Mesenchymal stem cell (in vitro differentiated cells and primary cell): ENCODE measurements at regions not wholly inside any gene's neighbourhood (a gene's known extent, or its start where the extent isn't known, plus 50 kb on each side); places are given as distances from the start of the nearest gene placed in this dataset.

Experiments
- DNase-seq: peaks from one replicate; pipeline ENCODE4 v3.0.0-alpha.2; 2013
- H2AFZ ChIP-seq: one replicate; pipeline ENCODE4 v1.6.1; 2013; ENCODE audit warnings: low read depth, mild to moderate bottlenecking, control low read depth, inconsistent platforms, low read length, moderate library complexity
- H2AK5ac ChIP-seq: 2 replicates; pipeline ENCODE4 v1.6.1; 2013; ENCODE audit warnings: low read length, moderate library complexity, mild to moderate bottlenecking, inconsistent platforms; ENCODE audit not compliant: severe bottlenecking
- H2BK120ac ChIP-seq: one replicate; pipeline ENCODE4 v1.6.1; 2013; ENCODE audit warnings: low read depth, mild to moderate bottlenecking, inconsistent platforms, low read length, moderate library complexity
- H2BK12ac ChIP-seq, 2 experiments: one replicate each; pipeline ENCODE4 v1.6.1; 2013; ENCODE audit warnings: inconsistent platforms in 2 of 2, low read length in 2 of 2, mild to moderate bottlenecking in 2 of 2, moderate library complexity in 2 of 2, control low read depth in 1 of 2
- H2BK15ac ChIP-seq: one replicate; pipeline ENCODE4 v1.6.1; 2013; ENCODE audit warnings: mild to moderate bottlenecking, low read depth, inconsistent platforms; ENCODE audit not compliant: poor library complexity, severe bottlenecking
- H2BK5ac ChIP-seq: 2 replicates; pipeline ENCODE4 v1.6.1; 2013; ENCODE audit warnings: low read depth, mild to moderate bottlenecking, low read length, control low read depth, inconsistent platforms; ENCODE audit not compliant: poor library complexity, severe bottlenecking
- H3K14ac ChIP-seq, 2 experiments: one replicate each; pipeline ENCODE4 v1.6.1; 2013; ENCODE audit warnings: inconsistent platforms in 2 of 2, low read length in 2 of 2, control low read depth in 1 of 2, mild to moderate bottlenecking in 1 of 2, moderate library complexity in 1 of 2
- H3K18ac ChIP-seq, 2 experiments: one replicate each; pipeline ENCODE4 v1.6.1; 2013; ENCODE audit warnings: inconsistent platforms in 2 of 2, low read length in 2 of 2, control low read depth in 1 of 2, low read depth in 1 of 2, mild to moderate bottlenecking in 1 of 2
- H3K23ac ChIP-seq, 2 experiments: one replicate each; pipeline ENCODE4 v1.6.1; 2013; ENCODE audit warnings: inconsistent platforms in 2 of 2, low read length in 2 of 2, mild to moderate bottlenecking in 2 of 2, moderate library complexity in 2 of 2, control low read depth in 1 of 2
- H3K27ac ChIP-seq: 2 replicates; pipeline ENCODE4 v1.5.1; 2013; ENCODE audit warnings: mild to moderate bottlenecking, moderate library complexity, low read length, control low read depth, inconsistent platforms; ENCODE audit not compliant: poor library complexity, severe bottlenecking
- H3K27me3 ChIP-seq, 2 experiments: 2 replicates each; pipeline versions ENCODE4 v1.6.1 to v1.7.0; 2013; ENCODE audit warnings: low read length in 2 of 2, mild to moderate bottlenecking in 2 of 2, moderate library complexity in 2 of 2, control low read depth in 1 of 2, inconsistent platforms in 1 of 2; ENCODE audit not compliant: control insufficient read depth in 1 of 2, insufficient read depth in 1 of 2
- H3K36me3 ChIP-seq, 2 experiments: 2 replicates each; pipeline versions ENCODE4 v1.6.1 to v1.7.0; 2013; ENCODE audit warnings: low read length in 2 of 2, control low read depth in 1 of 2, inconsistent platforms in 1 of 2, low read depth in 1 of 2, mild to moderate bottlenecking in 1 of 2; ENCODE audit not compliant: insufficient read depth in 2 of 2, control insufficient read depth in 1 of 2
- H3K4ac ChIP-seq, 2 experiments: one replicate each; pipeline ENCODE4 v1.6.1; 2013; ENCODE audit warnings: inconsistent platforms in 2 of 2, low read length in 2 of 2, mild to moderate bottlenecking in 2 of 2, moderate library complexity in 2 of 2, control low read depth in 1 of 2, low read depth in 1 of 2
- H3K4me1 ChIP-seq: 2 replicates; pipeline ENCODE4 v1.6.1; 2013; ENCODE audit warnings: low read depth, low read length, control low read depth; ENCODE audit not compliant: control insufficient read depth, insufficient read depth
- H3K4me2 ChIP-seq: 2 replicates; pipeline ENCODE4 v1.6.1; 2013; ENCODE audit warnings: low read length, mild to moderate bottlenecking, inconsistent platforms; ENCODE audit not compliant: poor library complexity, severe bottlenecking
- H3K4me3 ChIP-seq, 2 experiments: 2 replicates each; pipeline versions ENCODE4 v1.5.1 to v1.7.0; 2013; ENCODE audit warnings: low read length in 2 of 2, mild to moderate bottlenecking in 2 of 2, control low read depth in 1 of 2, low read depth in 1 of 2; ENCODE audit not compliant: insufficient read depth in 1 of 2
- H3K79me1 ChIP-seq: replicated peaks from 2 replicates; pipeline ENCODE4 v1.6.1; 2013; ENCODE audit warnings: mild to moderate bottlenecking, control low read depth, low read length, inconsistent platforms; ENCODE audit not compliant: poor library complexity, severe bottlenecking
- H3K9ac ChIP-seq: 2 replicates; pipeline ENCODE4 v1.7.0; 2013; ENCODE audit warnings: mild to moderate bottlenecking, low read length, moderate library complexity
- H3K9me3 ChIP-seq: 2 replicates; pipeline ENCODE4 v1.7.0; 2013; ENCODE audit warnings: mild to moderate bottlenecking, low read length; ENCODE audit not compliant: control insufficient read depth
- H4K8ac ChIP-seq: one replicate; pipeline ENCODE4 v1.6.1; 2013; ENCODE audit warnings: inconsistent platforms, mild to moderate bottlenecking, low read length, moderate library complexity
- H4K91ac ChIP-seq: one replicate; pipeline ENCODE4 v1.6.1; 2013; ENCODE audit warnings: mild to moderate bottlenecking, low read length, inconsistent platforms
- WGBS: methylation state at CpG from one replicate; pipeline ENCODE4 v1.1.7; 2013; ENCODE audit warnings: mixed read lengths; 5-methylcytosine and 5-hydroxymethylcytosine counted together

GRCh38 chr16:48919791-48920190, 309.8 kb upstream of the N4BP1 start:
- WGBS: 96% methylated on average over 5 of the region's 6 CpGs
- Histone ChIP-seq H3K27me3 (peaks cover 0 to 8% of the 10 kb centered on the region in 2 experiments), H2BK5ac (no peak overlapping the region), H2AK5ac (no peak overlapping the region), H2BK120ac (no peak overlapping the region), H3K4me3 (no peak overlapping the region), H2BK15ac (no peak overlapping the region), H3K36me3 (no peaks in the 10 kb centered on the region), H3K27ac (no peak overlapping the region), H3K4ac (no peak overlapping the region), H3K4me1 (no peaks in the 10 kb centered on the region), H3K9me3 (no peaks in the 10 kb centered on the region), H3K18ac (no peak overlapping the region), H4K8ac (no peak overlapping the region), H2BK12ac (no peak overlapping the region), H3K9ac (no peak overlapping the region), H4K91ac (no peak overlapping the region), H3K14ac (no peak overlapping the region), H3K4me2 (no peak overlapping the region), H3K23ac (no peak overlapping the region), H3K79me1 (no peaks in the 10 kb centered on the region), H2AFZ (no peak overlapping the region)
- DNase-seq: no peak

DNA sequence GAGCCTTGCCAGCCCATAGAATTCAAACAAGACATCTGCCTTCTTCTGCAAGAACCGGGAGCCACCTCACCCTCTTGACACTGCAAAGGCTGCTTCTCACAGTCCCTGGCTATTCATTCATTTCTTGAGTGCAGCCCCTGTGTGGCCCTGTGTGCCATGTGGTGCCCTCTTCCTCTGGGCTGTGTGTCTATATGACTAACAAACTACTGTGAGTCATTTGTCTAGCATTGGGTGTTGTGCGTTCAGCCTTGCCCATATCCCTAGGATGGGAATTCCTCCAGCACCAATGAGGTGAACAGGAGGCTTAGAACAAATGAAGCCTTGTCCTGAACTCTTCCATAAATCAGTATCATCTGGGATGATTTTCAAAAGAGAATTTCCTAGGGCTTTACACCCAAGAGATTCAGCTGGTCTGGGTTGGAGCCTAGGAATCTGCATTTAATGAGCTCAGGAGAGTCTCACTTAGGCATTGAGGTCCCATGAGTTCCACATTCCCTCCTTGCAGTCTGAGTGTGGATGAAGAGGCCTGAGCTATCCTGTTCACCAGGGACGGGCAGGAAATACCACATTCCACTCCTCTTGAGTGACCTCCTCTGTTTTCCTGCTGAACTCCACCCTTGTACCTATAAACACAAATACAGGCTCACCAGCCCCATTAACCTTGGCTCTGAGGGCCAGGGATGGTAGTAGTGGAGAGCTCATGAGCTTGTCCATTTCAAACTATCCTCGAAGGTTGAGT, 308.7 kb upstream of the N4BP1 start:
- no peak overlapping the region for H2AFZ ChIP-seq
- no peak overlapping the region for H3K4me3 ChIP-seq
- H3K9ac ChIP-seq: no peak overlapping the region
- H2BK120ac ChIP-seq: no peak overlapping the region
- no peak overlapping the region for H4K91ac ChIP-seq
- no peak overlapping the region for H2BK15ac ChIP-seq
- H3K36me3 ChIP-seq: no peaks in the 10 kb centered on the region
- DNase-seq: no peak
- H4K8ac ChIP-seq: no peak overlapping the region
- H3K4me2 ChIP-seq: no peak overlapping the region
- H3K27ac ChIP-seq: no peak overlapping the region
- H3K9me3 ChIP-seq: no peaks in the 10 kb centered on the region
- H3K14ac ChIP-seq: no peak overlapping the region
- no peak overlapping the region for H3K18ac ChIP-seq
- no peak overlapping the region for H3K23ac ChIP-seq
- H2BK5ac ChIP-seq: no peak overlapping the region
- 61% methylated on average over 3 of the region's 4 CpGs for WGBS
- H2AK5ac ChIP-seq: no peak overlapping the region
- no peak overlapping the region for H3K4ac ChIP-seq
- peaks cover 0 to 8% of the 10 kb centered on the region in 2 experiments for H3K27me3 ChIP-seq
- no peaks in the 10 kb centered on the region for H3K79me1 ChIP-seq
- no peak overlapping the region for H2BK12ac ChIP-seq
- H3K4me1 ChIP-seq: no peaks in the 10 kb centered on the region

- Histone ChIP-seq H4K91ac (no peak overlapping the region), H3K4me2 (no peak overlapping the region), H4K8ac (no peak overlapping the region), H2AK5ac (no peak overlapping the region), H3K9me3 (no peaks in the 10 kb centered on the region), H3K27ac (no peak overlapping the region), H3K27me3 (peaks cover 0 to 4% of the 10 kb centered on the region in 2 experiments), H3K9ac (no peak overlapping the region), H3K4ac (no peak overlapping the region), H3K18ac (no peak overlapping the region), H3K14ac (no peak overlapping the region), H3K23ac (no peak overlapping the region), H2AFZ (no peak overlapping the region), H2BK12ac (no peak overlapping the region), H3K36me3 (no peaks in the 10 kb centered on the region), H2BK15ac (no peak overlapping the region), H3K4me3 (no peak overlapping the region), H3K79me1 (no peaks in the 10 kb centered on the region), H2BK120ac (no peak overlapping the region), H3K4me1 (no peaks in the 10 kb centered on the region), H2BK5ac (no peak overlapping the region)
- no peak for DNase-seq
- WGBS: 47% methylated on average over 1 of the region's 1 CpG
Measured at GRCh38 chr16:48916566-48916965, 306.6 kb upstream of the N4BP1 start.

GRCh38 chr16:48914070-48914469, 304.1 kb upstream of the N4BP1 start:
- Histone ChIP-seq H2BK12ac (no peak overlapping the region), H4K8ac (no peak overlapping the region), H4K91ac (no peak overlapping the region), H3K79me1 (no peaks in the 10 kb centered on the region), H3K27ac (no peak overlapping the region), H2BK5ac (no peak overlapping the region), H3K4ac (no peak overlapping the region), H2AFZ (no peak overlapping the region), H3K18ac (no peak overlapping the region), H3K9me3 (no peaks in the 10 kb centered on the region), H3K23ac (no peak overlapping the region), H3K27me3 (no peaks in the 10 kb centered on the region), H3K4me2 (no peak overlapping the region), H3K4me3 (no peak overlapping the region), H2BK15ac (no peak overlapping the region), H2BK120ac (no peak overlapping the region), H3K9ac (no peak overlapping the region), H3K14ac (no peak overlapping the region), H3K4me1 (no peaks in the 10 kb centered on the region), H3K36me3 (no peaks in the 10 kb centered on the region), H2AK5ac (no peak overlapping the region)
- DNase-seq: no peak
- 80% methylated on average over 3 of the region's 3 CpGs for WGBS
